ENCODE measurements at regions not wholly inside any gene's neighbourhood (a gene's known extent, or its start where the extent isn't known, plus 50 kb on each side); places are given as distances from the start of the nearest gene placed in this dataset.
A peak's percentile ranks its signal among the peaks of the same experiment; 100 is the strongest.

DNA sequence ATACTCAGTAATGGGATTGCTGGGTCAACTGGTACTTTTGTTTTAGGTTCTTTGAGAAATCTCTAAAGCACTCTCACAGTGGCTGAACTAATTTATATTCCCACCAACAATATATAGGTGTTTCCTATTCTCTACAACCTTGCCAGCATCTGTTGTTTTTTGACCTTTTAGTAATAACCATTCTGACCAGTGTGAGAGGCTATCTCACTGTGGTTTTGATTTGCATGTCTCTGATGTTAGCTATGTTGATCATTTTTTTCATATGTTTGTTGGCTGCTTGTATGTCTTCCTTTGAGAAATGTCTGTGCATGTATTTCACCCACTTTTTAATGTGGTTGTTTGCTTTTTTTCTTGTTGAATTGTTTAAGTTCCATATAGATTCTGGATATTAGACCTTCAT, 98.2 kb upstream of the DCBLD2 start:
- H3K9me3 Mint-ChIP-seq: no peaks in the 10 kb centered on the region
- H3K4me1 Mint-ChIP-seq (ENCODE audit: unreplicated experiment): no peaks in the 10 kb centered on the region
- no peak overlapping the region for H3K4me3 Mint-ChIP-seq
- DNase-seq (ENCODE audit: extremely low spot score, unreplicated experiment): no peak
- H3K36me3 Mint-ChIP-seq: no peaks in the 10 kb centered on the region
- TF ChIP-seq, protein P1, sequence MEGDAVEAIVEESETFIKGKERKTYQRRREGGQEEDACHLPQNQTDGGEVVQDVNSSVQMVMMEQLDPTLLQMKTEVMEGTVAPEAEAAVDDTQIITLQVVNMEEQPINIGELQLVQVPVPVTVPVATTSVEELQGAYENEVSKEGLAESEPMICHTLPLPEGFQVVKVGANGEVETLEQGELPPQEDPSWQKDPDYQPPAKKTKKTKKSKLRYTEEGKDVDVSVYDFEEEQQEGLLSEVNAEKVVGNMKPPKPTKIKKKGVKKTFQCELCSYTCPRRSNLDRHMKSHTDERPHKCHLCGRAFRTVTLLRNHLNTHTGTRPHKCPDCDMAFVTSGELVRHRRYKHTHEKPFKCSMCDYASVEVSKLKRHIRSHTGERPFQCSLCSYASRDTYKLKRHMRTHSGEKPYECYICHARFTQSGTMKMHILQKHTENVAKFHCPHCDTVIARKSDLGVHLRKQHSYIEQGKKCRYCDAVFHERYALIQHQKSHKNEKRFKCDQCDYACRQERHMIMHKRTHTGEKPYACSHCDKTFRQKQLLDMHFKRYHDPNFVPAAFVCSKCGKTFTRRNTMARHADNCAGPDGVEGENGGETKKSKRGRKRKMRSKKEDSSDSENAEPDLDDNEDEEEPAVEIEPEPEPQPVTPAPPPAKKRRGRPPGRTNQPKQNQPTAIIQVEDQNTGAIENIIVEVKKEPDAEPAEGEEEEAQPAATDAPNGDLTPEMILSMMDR (conservative IDR thresholded peaks at IDR 0.05): no peak
- no peak overlapping the region for H3K27ac Mint-ChIP-seq
- H3K27me3 Mint-ChIP-seq: peaks cover 4% of the 10 kb centered on the region

DNA sequence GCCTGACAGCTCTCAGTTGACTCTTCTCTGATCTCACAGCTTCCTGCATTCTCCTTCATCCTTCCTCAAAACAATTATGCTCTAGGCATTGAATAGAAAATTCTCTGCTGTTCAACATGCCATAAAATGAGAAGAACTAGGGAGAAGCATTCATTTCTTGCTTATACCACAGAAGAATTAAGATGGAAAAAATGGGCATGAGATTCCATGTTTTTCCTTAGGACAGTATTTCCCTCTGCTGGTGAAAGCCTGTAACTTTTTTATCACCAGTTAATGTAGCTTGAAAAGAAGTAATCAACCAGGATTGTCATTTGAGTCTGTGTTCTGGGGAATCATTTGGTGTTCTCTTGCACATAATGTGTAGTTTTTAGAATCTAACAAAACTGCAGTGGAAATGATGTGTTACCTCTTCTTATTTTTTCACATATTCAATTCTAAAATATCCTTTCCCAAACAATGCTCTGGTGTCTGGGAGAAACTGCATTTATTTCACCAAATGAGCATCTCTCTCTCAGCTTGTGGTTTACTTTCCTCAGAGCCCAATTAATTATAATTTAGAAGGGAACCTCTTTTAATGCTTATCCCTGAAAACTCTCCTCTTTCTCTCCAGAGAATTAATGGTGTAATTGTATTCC, 92.8 kb upstream of the DCBLD2 start:
- H3K27me3 Mint-ChIP-seq: peaks cover 4% of the 10 kb centered on the region
- H3K4me3 Mint-ChIP-seq: no peak overlapping the region
- H3K36me3 Mint-ChIP-seq: no peaks in the 10 kb centered on the region
- TF ChIP-seq, protein P1 (conservative IDR thresholded peaks at IDR 0.05): peak; percentile 86
- H3K4me1 Mint-ChIP-seq (ENCODE audit: unreplicated experiment): no peaks in the 10 kb centered on the region
- no peak overlapping the region for H3K27ac Mint-ChIP-seq
- H3K9me3 Mint-ChIP-seq: no peaks in the 10 kb centered on the region
- DNase-seq (ENCODE audit: extremely low spot score, unreplicated experiment): no peak

DNA sequence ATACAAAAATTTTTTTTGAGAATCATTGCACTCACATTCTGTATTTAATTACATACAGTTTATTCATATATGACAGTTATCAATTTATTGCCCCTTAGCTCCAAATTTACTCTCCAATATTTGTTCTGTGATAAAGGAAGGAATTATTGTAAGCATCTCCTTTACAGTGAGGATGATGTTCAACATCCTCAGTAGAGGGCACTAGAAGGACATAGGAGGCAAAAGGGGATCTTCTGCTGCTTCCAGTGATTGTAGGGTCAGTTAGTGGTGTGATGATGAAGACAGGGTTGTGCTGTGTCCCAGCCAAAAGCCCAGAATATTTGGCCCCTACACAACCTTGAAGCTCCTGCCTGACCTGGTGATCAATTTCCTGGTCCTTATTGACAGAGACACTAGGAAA, 89.9 kb upstream of the DCBLD2 start:
- H3K27me3 Mint-ChIP-seq: peaks cover 4% of the 10 kb centered on the region
- no peak overlapping the region for H3K27ac Mint-ChIP-seq
- H3K36me3 Mint-ChIP-seq: no peaks in the 10 kb centered on the region
- DNase-seq (ENCODE audit: extremely low spot score, unreplicated experiment): no peak
- no peaks in the 10 kb centered on the region for H3K9me3 Mint-ChIP-seq
- TF ChIP-seq, protein P1 (conservative IDR thresholded peaks at IDR 0.05): no peak
- peaks cover 1% of the 10 kb centered on the region for H3K4me1 Mint-ChIP-seq (ENCODE audit: unreplicated experiment)
- no peak overlapping the region for H3K4me3 Mint-ChIP-seq

DNA sequence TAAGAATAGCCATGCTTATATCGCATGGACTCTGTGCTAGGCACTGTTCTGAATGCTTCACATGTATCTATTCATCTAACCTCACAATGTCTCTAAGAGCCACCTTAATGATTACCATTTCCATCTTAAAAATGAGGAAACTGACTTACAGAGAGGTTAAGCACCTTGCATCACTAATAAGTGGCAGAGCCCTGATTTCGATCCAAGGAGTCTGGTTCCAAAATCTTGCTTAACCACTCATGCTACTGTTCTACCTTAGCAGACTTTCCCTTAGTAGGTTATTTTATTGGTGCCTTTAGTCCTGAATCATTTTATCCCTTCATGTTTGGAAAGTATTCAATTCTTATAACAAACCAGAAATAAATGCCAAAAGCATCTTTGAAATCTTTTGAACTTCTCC, 89.2 kb upstream of the DCBLD2 start:
- H3K27ac Mint-ChIP-seq: no peak overlapping the region
- H3K9me3 Mint-ChIP-seq: no peaks in the 10 kb centered on the region
- TF ChIP-seq, protein P1 (conservative IDR thresholded peaks at IDR 0.05): no peak
- no peak for DNase-seq (ENCODE audit: extremely low spot score, unreplicated experiment)
- peaks cover 4% of the 10 kb centered on the region for H3K27me3 Mint-ChIP-seq
- H3K4me1 Mint-ChIP-seq (ENCODE audit: unreplicated experiment): peaks cover 9% of the 10 kb centered on the region
- H3K4me3 Mint-ChIP-seq: no peak overlapping the region
- H3K36me3 Mint-ChIP-seq: no peaks in the 10 kb centered on the region

- no peak for DNase-seq (ENCODE audit: extremely low spot score, unreplicated experiment)
- H3K27ac Mint-ChIP-seq: peak overlapping the region; percentile 6
- H3K4me1 Mint-ChIP-seq (ENCODE audit: unreplicated experiment): peaks cover 26% of the 10 kb centered on the region
- TF ChIP-seq, protein P1 (conservative IDR thresholded peaks at IDR 0.05): no peak
- no peaks in the 10 kb centered on the region for H3K36me3 Mint-ChIP-seq
- H3K4me3 Mint-ChIP-seq: no peak overlapping the region
- no peaks in the 10 kb centered on the region for H3K9me3 Mint-ChIP-seq
- H3K27me3 Mint-ChIP-seq: no peaks in the 10 kb centered on the region
Observed at GRCh38 chr3:98986073-98986472, 84.6 kb upstream of the DCBLD2 start.

- no peaks in the 10 kb centered on the region for H3K27me3 Mint-ChIP-seq
- TF ChIP-seq, protein P1 (conservative IDR thresholded peaks at IDR 0.05): no peak
- no peak for DNase-seq (ENCODE audit: extremely low spot score, unreplicated experiment)
- H3K4me3 Mint-ChIP-seq: no peak overlapping the region
- H3K4me1 Mint-ChIP-seq (ENCODE audit: unreplicated experiment): peaks cover 26% of the 10 kb centered on the region
- H3K36me3 Mint-ChIP-seq: no peaks in the 10 kb centered on the region
- H3K9me3 Mint-ChIP-seq: no peaks in the 10 kb centered on the region
- no peak overlapping the region for H3K27ac Mint-ChIP-seq
Observed at GRCh38 chr3:98985431-98985830, 83.9 kb upstream of the DCBLD2 start.

All from type B pancreatic cell (in vitro differentiated cells).